ENCODE measurements at regions not wholly inside any gene's neighbourhood (a gene's known extent, or its start where the extent isn't known, plus 50 kb on each side); places are given as distances from the start of the nearest gene placed in this dataset.

- Mint-ChIP-seq H3K4me1 (ENCODE audit: low read depth) (no peaks in the 10 kb centered on the region), H3K9me3 (no peaks in the 10 kb centered on the region), H3K36me3 (ENCODE audit: low read depth) (no peaks in the 10 kb centered on the region), H3K27ac (no peak overlapping the region), H3K4me3 (no peak overlapping the region), H3K27me3 (ENCODE audit: low read depth) (peaks cover 10% of the 10 kb centered on the region)
- DNase-seq (ENCODE audit: low spot score) = no peak
Observed at GRCh38 chr1:201589186-201589585, 50.3 kb downstream of the NAV1 start.

- no peaks in the 10 kb centered on the region for H3K4me1 Mint-ChIP-seq (ENCODE audit: low read depth)
- H3K4me3 Mint-ChIP-seq = no peak overlapping the region
- no peak for DNase-seq (ENCODE audit: low spot score)
- H3K27me3 Mint-ChIP-seq (ENCODE audit: low read depth) = peaks cover 5% of the 10 kb centered on the region
- H3K36me3 Mint-ChIP-seq (ENCODE audit: low read depth) = no peaks in the 10 kb centered on the region
- no peak overlapping the region for H3K27ac Mint-ChIP-seq
- no peaks in the 10 kb centered on the region for H3K9me3 Mint-ChIP-seq
Observed at GRCh38 chr1:201590474-201590873, 51.5 kb downstream of the NAV1 start.

- no peaks in the 10 kb centered on the region for H3K36me3 Mint-ChIP-seq (ENCODE audit: low read depth)
- no peaks in the 10 kb centered on the region for H3K9me3 Mint-ChIP-seq
- DNase-seq (ENCODE audit: low spot score) = no peak
- H3K27ac Mint-ChIP-seq = no peak overlapping the region
- H3K4me3 Mint-ChIP-seq = no peak overlapping the region
- no peaks in the 10 kb centered on the region for H3K4me1 Mint-ChIP-seq (ENCODE audit: low read depth)
- peaks cover 1% of the 10 kb centered on the region for H3K27me3 Mint-ChIP-seq (ENCODE audit: low read depth)
Observed at GRCh38 chr1:201591348-201591747, 52.4 kb downstream of the NAV1 start.

GRCh38 chr1:201591981-201592380, 53.1 kb downstream of the NAV1 start:
- Mint-ChIP-seq H3K27ac (no peak overlapping the region), H3K27me3 (ENCODE audit: low read depth) (no peaks in the 10 kb centered on the region), H3K4me3 (no peak overlapping the region), H3K9me3 (no peaks in the 10 kb centered on the region), H3K4me1 (ENCODE audit: low read depth) (no peaks in the 10 kb centered on the region), H3K36me3 (ENCODE audit: low read depth) (no peaks in the 10 kb centered on the region)
- DNase-seq (ENCODE audit: low spot score) = no peak

GRCh38 chr1:201593200-201593921, 54.4 kb downstream of the NAV1 start:
- Mint-ChIP-seq H3K36me3 (ENCODE audit: low read depth) (no peaks in the 10 kb centered on the region), H3K27ac (no peak overlapping the region), H3K27me3 (ENCODE audit: low read depth) (no peaks in the 10 kb centered on the region), H3K4me1 (ENCODE audit: low read depth) (no peaks in the 10 kb centered on the region), H3K4me3 (no peak overlapping the region), H3K9me3 (no peaks in the 10 kb centered on the region)
- DNase-seq (ENCODE audit: low spot score) = no peak

- H3K4me1 Mint-ChIP-seq (ENCODE audit: low read depth) = no peaks in the 10 kb centered on the region
- no peak overlapping the region for H3K27ac Mint-ChIP-seq
- no peaks in the 10 kb centered on the region for H3K9me3 Mint-ChIP-seq
Observed at GRCh38 chr1:201594575-201595245, 55.8 kb downstream of the NAV1 start.

GRCh38 chr1:201595381-201595780, 56.5 kb downstream of the NAV1 start:
- no peak for DNase-seq (ENCODE audit: low spot score)
- H3K4me1 Mint-ChIP-seq (ENCODE audit: low read depth) = no peaks in the 10 kb centered on the region
- no peaks in the 10 kb centered on the region for H3K9me3 Mint-ChIP-seq
- no peaks in the 10 kb centered on the region for H3K27me3 Mint-ChIP-seq (ENCODE audit: low read depth)
- H3K36me3 Mint-ChIP-seq (ENCODE audit: low read depth) = no peaks in the 10 kb centered on the region
- no peak overlapping the region for H3K27ac Mint-ChIP-seq
- no peak overlapping the region for H3K4me3 Mint-ChIP-seq

More at GRCh38 chr1:201594575-201595245, 55.8 kb downstream of the NAV1 start:
- Mint-ChIP-seq H3K4me3 (no peak overlapping the region), H3K36me3 (ENCODE audit: low read depth) (no peaks in the 10 kb centered on the region), H3K27me3 (ENCODE audit: low read depth) (no peaks in the 10 kb centered on the region)
- no peak for DNase-seq (ENCODE audit: low spot score)

GRCh38 chr1:201596101-201596868, 57.4 kb downstream of the NAV1 start:
- no peaks in the 10 kb centered on the region for H3K36me3 Mint-ChIP-seq (ENCODE audit: low read depth)
- no peak for DNase-seq (ENCODE audit: low spot score)
- H3K27ac Mint-ChIP-seq = no peak overlapping the region
- no peak overlapping the region for H3K4me3 Mint-ChIP-seq
- no peaks in the 10 kb centered on the region for H3K9me3 Mint-ChIP-seq
- no peaks in the 10 kb centered on the region for H3K27me3 Mint-ChIP-seq (ENCODE audit: low read depth)
- no peaks in the 10 kb centered on the region for H3K4me1 Mint-ChIP-seq (ENCODE audit: low read depth)

- H3K4me3 Mint-ChIP-seq = no peak overlapping the region
- no peaks in the 10 kb centered on the region for H3K4me1 Mint-ChIP-seq (ENCODE audit: low read depth)
- H3K9me3 Mint-ChIP-seq = no peaks in the 10 kb centered on the region
- no peak overlapping the region for H3K27ac Mint-ChIP-seq
- no peaks in the 10 kb centered on the region for H3K36me3 Mint-ChIP-seq (ENCODE audit: low read depth)
- no peaks in the 10 kb centered on the region for H3K27me3 Mint-ChIP-seq (ENCODE audit: low read depth)
- no peak for DNase-seq (ENCODE audit: low spot score)
Observed at GRCh38 chr1:201597551-201598230, 58.8 kb downstream of the NAV1 start.

- no peaks in the 10 kb centered on the region for H3K9me3 Mint-ChIP-seq
- no peaks in the 10 kb centered on the region for H3K36me3 Mint-ChIP-seq (ENCODE audit: low read depth)
- no peak overlapping the region for H3K27ac Mint-ChIP-seq
- H3K4me1 Mint-ChIP-seq (ENCODE audit: low read depth) = no peaks in the 10 kb centered on the region
- no peak for DNase-seq (ENCODE audit: low spot score)
- H3K27me3 Mint-ChIP-seq (ENCODE audit: low read depth) = no peaks in the 10 kb centered on the region
- H3K4me3 Mint-ChIP-seq = no peak overlapping the region
Observed at GRCh38 chr1:201598396-201598795, 59.5 kb downstream of the NAV1 start.

- Mint-ChIP-seq H3K27me3 (ENCODE audit: low read depth) (no peaks in the 10 kb centered on the region), H3K27ac (no peak overlapping the region), H3K4me3 (no peak overlapping the region), H3K36me3 (ENCODE audit: low read depth) (no peaks in the 10 kb centered on the region), H3K9me3 (no peaks in the 10 kb centered on the region), H3K4me1 (ENCODE audit: low read depth) (no peaks in the 10 kb centered on the region)
- DNase-seq (ENCODE audit: low spot score) = no peak
Observed at GRCh38 chr1:201598973-201599372, 60.0 kb downstream of the NAV1 start.

GRCh38 chr1:201599548-201599947, 60.6 kb downstream of the NAV1 start:
- Mint-ChIP-seq H3K4me1 (ENCODE audit: low read depth) (no peaks in the 10 kb centered on the region), H3K9me3 (no peaks in the 10 kb centered on the region), H3K4me3 (no peak overlapping the region), H3K36me3 (ENCODE audit: low read depth) (no peaks in the 10 kb centered on the region), H3K27ac (no peak overlapping the region), H3K27me3 (ENCODE audit: low read depth) (no peaks in the 10 kb centered on the region)
- no peak for DNase-seq (ENCODE audit: low spot score)

GRCh38 chr1:201602413-201603265, 63.7 kb downstream of the NAV1 start:
- Mint-ChIP-seq H3K27ac (no peak overlapping the region), H3K27me3 (ENCODE audit: low read depth) (no peaks in the 10 kb centered on the region), H3K9me3 (no peaks in the 10 kb centered on the region), H3K4me3 (no peak overlapping the region), H3K36me3 (ENCODE audit: low read depth) (no peaks in the 10 kb centered on the region), H3K4me1 (ENCODE audit: low read depth) (no peaks in the 10 kb centered on the region)
- DNase-seq (ENCODE audit: low spot score) = no peak
